Activated CD4-positive, alpha-beta T cell treated with anti-CD3 and anti-CD28 coated beads, Interleukin-10, Interleukin-2, amounts not matched to agents 100 ng/mL and 50 ng/mL, durations not matched to agents 16 hours and 8 hours (primary cell): ENCODE measurements at regions not wholly inside any gene's neighbourhood (a gene's known extent, or its start where the extent isn't known, plus 50 kb on each side); places are given as distances from the start of the nearest gene placed in this dataset.

Experiments
- DNase-seq: peaks from one replicate; pipeline ENCODE4 v3.0.0-alpha.2; 2020

GRCh38 chr20:51091406-51092195 lies 68.7 kb upstream of the KCNG1 start:
- no peak for DNase-seq

- no peak for DNase-seq
Observed at GRCh38 chr20:51089840-51090239, 66.9 kb upstream of the KCNG1 start.

- DNase-seq, result no peak
Observed at GRCh38 chr20:51089272-51089781, 66.4 kb upstream of the KCNG1 start.

- DNase-seq, result no peak
Observed at GRCh38 chr20:51087266-51087665, 64.4 kb upstream of the KCNG1 start.

- DNase-seq, result no peak
Observed at GRCh38 chr20:51085769-51086168, 62.9 kb upstream of the KCNG1 start.

- DNase-seq, result no peak
Observed at GRCh38 chr20:51084593-51085377, 61.9 kb upstream of the KCNG1 start.

- DNase-seq, result no peak
Observed at GRCh38 chr20:51083447-51083846, 60.5 kb upstream of the KCNG1 start.

- DNase-seq, result no peak
Observed at GRCh38 chr20:51082988-51083387, 60.1 kb upstream of the KCNG1 start.

- no peak for DNase-seq
Observed at GRCh38 chr20:51080516-51080915, 57.6 kb upstream of the KCNG1 start.

- DNase-seq, result no peak
Observed at GRCh38 chr20:51079488-51079887, 56.6 kb upstream of the KCNG1 start.

- DNase-seq, result no peak
Observed at GRCh38 chr20:51077686-51078060, 54.8 kb upstream of the KCNG1 start.

- DNase-seq, result no peak
Observed at GRCh38 chr20:51076786-51077685, 54.1 kb upstream of the KCNG1 start.

GRCh38 chr20:51074062-51074461 lies 51.2 kb upstream of the KCNG1 start:
- no peak for DNase-seq
